ENCODE measurements at regions not wholly inside any gene's neighbourhood (a gene's known extent, or its start where the extent isn't known, plus 50 kb on each side); places are given as distances from the start of the nearest gene placed in this dataset.
A peak's percentile ranks its signal among the peaks of the same experiment; 100 is the strongest.
"Not testable (repeated sequence)": the region's sequence is repeated elsewhere in the genome, so short reads cannot be mapped to it uniquely, and the experiment has no call there.

DNA sequence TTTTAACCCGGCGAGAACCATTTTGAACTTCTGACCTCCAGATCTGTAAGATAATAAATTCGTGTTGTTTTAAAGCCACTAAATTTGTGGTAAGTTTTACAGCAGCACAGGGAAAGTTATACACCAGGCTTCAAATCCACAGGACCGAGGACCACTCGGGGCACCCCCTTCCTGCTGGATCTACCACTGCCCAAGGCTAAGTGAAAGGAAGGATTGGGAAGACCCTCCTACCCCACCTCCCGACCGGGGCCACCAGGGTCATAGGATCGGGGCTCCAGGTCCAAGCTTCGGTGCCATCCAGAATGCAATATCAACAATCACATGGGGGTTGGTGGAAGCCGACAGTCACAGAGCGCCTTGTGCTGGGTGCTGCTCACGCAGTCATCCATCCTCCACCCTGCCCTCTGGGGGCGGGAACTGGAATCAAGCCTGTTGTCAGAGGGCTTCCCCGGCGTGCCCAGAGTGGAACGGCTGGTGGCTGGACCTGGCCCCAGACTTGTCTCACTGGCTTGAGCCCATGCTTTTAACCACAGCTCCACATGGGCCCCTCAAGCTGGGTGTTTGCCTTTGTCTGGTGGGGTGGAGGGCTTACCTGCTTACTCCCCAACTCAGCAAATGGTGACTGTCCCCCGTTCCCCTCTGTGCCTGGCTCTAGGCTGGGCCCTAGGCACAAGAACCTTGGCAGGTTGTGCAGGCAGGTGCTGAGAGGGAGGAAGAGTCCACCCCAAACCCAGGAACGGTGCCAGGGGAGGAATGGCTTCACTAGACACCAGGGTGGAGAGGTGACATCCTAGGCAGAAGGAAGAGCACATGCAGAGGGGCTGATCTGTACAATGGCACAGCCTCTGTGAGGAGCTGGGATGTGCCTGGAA, 180.3 kb upstream of the RTL1 start:
- no peak for DNase-seq

DNA sequence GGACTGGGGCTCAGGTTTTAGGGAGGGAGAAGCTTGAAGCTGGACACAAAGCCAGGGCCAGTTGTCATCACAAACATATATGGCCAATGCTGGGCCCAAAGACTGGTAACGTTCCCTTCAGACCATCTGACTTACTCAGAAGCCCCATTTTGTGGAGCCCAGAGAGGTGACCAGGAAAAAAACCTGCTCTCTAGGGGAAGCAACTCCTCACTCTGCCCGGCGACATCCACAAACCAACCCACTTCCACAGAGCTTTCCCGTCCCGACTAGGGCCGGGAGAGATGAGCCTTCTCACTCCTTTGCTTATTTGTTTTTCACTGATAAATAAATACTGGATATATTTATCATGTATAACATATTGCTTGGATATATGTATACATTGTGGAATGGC, 180.9 kb upstream of the RTL1 start:
- DNase-seq = no peak

DNA sequence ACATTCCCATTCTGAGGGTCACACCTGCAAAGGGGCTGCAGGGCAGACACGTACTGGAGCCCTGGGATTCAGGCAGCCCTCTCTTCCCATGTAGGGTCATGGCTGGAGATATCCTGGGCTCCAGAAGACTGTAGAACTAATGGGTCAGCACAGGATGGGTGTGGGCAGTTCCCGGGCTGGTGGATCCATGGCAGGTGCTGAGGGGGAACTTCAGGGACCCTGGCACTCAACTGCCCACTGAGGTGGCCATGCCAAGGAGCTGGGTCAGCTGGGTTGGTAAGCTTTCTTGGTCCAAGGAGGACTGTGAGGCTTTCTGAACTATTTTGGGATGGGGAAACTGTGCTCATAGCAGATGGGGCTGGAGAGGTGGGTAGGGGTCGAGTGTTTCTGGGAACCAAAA, 183.4 kb upstream of the RTL1 start:
- DNase-seq = no peak

DNA sequence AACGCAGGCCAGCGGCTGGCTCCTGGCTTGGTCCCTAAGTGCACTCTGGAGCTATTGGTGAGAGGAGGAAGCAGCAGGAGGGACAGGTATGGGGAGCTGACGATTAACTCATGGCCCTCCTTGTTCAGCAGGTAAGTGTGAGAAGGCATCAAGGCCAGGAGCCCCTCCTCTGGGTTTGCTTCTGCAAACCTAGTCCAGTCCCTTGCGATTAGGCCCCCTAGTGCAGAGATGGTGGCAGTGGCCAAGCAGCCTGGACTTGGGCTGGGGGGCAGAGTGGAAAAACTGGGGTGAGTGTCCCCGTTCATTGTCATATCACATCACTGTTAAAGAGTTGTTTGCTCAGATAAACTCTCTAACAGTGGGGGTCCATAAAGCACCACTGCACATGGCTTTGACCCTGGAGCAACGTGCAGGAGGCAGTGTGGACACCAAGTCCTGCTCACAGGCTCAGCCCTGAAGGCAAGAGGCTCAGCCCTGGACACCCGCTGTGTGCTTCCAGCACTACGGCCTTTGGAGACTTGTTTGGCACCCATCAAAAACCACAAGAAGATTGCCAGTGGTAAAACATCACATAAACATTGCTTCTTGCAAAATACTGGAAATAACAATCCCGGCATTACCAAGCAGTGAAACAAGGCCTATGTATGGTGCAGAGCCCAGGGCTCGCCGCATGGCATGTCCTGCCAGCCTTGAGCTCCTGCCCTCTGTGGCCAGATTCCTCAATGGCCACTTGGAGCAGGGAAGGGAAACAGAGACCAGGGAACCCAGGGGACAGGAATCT, 184.3 kb upstream of the RTL1 start:
- DNase-seq = no peak

DNA sequence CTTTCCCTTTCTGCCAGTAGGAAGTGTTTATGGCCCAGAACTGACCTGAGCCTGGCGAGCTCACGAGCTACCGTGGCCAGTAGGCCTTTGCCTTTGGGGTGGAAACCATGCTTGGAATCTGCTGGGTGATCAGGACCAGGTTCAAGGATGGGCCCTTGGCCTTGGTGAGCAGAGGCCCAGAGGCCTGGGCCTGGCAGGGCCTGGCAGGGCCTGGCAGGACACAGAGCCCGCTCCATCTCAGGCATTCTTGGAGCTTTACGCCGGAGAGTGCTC, 184.8 kb upstream of the RTL1 start:
- DNase-seq = no peak

DNA sequence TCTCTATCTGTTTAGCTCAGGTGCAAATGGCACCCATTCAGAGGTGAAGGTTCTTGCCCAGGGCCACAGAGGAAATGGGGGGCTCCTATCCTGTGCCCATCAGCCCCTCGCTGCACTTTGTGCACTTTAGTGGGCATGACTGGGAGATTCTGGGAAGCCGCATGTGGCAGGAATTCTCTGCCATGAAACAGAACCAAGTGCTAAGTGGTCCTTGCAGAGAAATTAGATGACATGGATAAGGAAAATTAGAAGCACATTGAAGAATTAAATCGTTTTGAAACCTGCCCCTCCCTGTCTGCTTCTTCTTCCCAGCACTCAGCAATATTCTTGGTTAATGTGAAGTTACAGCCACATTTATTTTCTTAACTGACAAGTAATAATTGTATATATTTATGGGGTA, 185.2 kb upstream of the RTL1 start:
- DNase-seq = no peak

DNA sequence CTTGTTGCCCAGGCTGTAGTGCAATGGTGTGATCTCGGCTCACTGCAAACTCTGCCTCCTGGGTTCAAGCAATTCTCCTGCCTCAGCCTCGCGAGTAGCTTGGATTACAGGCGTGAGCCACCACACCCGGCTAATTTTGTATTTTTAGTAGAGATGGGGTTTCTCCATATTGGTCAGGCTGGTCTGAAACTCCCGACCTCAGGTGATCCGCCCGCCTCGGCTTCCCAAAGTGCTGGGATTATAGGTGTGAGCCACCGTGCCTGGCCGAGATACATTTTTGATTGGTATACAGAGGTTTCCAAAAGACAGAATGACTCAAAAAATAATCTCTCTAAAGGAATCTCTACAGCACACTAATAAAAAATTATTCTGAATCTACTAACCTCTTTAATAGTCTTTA, 187.0 kb upstream of the RTL1 start:
- not testable (repeated sequence) for DNase-seq

DNA sequence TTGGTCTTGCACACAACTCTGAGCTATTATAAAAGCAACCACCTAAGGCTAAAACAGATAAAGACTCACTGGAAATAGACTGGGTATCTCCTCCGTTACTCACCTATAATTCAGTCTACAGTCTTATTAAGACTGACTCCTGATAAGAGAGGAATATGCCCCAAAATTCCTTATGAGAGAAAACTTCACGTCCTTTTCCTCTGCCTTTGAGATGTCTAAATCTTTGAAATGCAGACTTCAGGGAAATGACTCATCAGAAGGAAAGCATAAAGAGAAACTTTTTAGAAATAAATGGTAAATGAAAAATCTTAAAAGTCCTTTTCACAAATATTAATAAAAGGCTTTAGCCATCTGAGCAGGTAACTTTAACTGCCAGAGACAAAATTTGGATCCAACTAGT, 187.5 kb upstream of the RTL1 start:
- no peak for DNase-seq

DNA sequence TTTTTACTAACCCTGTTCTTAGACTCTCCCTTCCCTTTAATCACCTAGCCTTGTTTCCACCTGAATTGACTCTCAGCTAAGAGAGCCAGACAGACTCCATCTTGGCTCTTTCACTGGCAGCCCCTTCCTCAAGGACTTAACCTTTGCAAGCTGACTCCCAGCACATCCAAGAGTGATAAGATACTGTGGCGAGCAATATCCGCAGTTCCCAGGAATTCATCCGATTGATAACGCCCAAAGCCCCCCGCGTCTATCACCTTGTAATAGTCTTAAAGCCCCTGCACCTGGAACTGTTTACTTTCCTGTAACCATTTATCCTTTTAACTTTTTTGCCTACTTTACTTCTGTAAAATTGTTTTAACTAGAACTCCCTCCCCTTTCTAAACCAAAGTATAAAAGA, 191.4 kb upstream of the RTL1 start:
- not testable (repeated sequence) for DNase-seq

DNA sequence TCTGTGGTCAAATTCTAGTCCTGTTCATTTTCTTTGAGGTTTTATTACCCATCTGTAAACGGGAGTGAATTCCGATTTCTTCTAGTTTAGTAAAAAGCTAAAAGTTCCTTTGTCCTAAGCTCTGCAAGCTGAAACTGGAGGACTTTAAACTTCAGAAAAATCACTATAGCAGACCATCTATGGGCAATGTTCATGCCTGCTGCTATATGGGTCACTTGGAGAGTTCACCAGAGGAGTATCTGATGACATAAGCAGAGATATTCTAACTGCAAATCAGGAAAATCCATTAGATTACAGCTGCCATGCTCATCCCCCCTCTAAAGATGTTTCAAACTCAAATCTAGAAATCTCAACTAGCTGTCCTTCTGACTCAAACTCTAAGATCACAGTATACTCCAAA, 193.0 kb upstream of the RTL1 start:
- DNase-seq = no peak

DNA sequence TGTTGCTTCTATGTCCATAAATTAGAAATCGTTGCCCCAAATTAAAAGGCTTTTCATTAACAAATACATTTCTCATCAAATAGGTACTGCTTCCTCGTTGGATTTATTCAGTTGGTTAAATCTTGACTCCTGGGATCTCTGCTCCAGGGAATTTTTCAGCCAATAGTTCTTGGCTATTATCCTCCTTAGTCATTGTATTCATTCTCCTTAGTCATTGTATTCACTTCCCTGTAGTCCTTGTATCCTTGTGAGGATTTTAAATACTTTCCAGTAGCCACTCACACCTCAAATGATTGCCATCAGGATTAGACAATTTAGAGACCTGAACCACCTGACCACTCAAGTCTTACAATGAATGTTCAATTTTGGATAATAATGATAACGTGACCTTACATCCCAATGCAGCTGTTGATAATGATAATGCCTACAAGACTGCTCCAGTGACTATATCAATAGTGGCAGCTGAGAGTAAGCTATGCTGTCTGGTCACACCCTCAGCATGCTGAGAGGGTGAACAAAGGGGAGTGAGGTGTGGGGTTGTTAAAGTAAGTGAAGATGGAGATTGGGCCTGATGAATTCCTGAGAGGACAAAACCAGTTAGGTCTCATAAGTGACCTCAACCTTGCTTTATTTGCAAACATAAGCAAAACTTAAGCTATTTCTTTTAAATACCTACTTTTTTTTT, 193.7 kb upstream of the RTL1 start:
- no peak for DNase-seq

DNA sequence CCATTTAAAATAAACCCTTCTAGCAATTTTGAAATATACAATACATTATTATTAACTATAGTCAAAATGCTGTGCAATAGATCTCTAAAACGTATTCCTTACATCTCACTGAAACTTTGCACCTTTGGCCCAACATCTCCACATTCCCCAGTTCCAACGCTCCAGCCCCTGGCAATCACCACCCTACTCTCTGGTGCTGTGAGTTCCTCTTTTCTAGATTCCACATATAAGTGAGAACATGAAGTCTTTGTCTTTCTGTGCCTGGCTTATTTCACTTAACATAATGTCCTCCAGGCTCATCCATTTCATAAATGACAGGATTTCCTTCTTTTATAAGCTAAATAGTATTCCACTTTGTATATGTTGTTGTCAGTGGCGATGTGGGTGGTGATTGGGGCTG, 194.7 kb upstream of the RTL1 start:
- DNase-seq = no peak

DNA sequence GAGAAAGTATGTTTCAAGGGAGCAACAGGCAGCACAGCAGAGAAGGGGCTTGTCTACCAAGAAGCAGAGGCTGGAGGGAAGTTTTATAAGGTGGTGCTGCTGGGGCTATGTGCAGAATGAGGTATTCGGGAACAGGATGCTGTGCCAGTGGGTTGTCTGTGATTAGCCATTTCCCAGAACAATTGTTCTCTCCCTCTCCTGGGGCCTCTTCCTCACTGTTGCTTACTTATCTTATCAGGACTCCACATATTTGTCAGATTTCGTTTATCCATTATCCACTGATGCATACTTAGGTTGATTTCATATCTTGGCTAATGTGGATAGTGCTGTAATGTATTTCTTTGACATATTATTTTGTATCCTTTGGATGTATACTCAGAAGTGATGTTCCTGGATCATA, 195.1 kb upstream of the RTL1 start:
- no peak for DNase-seq

DNA sequence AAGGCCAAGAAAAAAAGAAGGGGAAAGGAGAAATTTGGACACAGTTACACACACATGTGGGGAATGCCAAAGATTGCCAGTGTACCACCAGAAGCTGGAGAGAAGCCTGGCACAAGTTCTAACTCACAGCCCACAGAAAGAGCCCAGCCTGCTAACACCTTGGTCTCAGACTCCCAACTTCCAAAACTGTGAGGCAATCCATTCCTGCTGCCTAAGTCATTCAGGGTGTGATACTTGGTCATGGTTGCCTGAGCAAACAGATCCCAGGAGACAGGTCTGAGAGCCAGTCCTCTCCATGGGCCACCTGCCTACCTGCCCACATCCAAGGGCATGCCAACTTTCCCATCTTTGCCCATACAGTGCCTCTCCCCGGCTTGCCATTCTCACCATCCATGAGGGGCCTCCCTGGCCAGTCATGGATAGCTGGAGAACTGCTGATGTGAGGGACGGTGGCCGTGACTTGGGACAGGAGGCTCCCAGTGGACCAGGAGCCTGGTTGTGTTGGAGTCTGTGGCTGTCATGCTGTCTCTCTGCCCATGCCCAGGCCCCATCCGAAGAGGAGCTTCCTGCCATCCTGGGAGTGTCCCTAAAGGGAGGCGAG, 198.0 kb upstream of the RTL1 start:
- peak; percentile 10 for DNase-seq

DNA sequence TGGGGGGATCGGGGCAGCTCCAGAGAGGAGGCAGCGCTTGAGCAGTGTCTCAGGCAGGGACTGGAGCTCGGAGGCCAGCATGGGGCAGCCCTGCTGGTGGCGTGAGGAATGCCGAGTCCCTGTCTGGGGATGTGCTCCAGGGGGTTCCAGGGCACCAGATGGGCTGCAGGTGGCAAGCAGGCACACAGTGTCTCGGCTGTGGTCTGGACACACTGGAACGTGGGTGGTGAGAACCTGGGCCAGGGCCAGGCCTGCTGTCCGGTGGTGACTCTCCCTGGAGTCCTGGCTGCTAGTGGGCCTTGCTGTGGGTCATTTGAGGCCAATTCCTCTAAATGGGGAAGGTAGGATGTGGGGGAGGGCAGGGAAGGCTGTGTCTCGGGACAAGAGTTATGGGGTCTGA, 199.4 kb upstream of the RTL1 start:
- no peak for DNase-seq

DNA sequence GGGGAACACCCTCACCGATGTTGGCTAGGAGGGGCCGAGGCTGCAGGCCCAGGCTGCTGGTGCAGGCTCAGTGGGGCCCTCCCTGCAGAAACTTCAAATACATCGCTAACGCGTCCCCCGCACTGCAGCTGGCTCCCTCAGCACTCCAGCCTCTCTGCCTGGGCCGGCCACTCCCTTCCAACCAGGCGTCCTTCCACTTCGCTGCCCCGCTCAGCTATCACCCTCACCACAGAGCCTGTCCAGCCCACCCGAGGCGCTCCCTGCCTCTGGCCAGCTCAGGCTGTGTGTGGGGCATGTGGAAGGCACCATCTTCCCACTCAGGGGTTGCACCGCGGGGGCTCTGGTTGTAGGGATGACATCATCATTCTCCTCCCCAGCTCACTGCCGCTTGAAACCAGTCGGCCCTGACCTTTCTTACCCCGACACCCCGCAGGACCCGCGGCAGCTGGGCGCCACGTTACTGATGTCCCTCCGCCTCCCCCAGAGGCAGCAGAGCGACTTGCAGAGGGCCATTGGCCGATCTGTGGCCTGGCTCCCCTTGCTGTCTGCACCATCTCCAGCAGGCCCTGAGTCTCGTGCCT, 199.9 kb upstream of the RTL1 start:
- no peak for DNase-seq

DNA sequence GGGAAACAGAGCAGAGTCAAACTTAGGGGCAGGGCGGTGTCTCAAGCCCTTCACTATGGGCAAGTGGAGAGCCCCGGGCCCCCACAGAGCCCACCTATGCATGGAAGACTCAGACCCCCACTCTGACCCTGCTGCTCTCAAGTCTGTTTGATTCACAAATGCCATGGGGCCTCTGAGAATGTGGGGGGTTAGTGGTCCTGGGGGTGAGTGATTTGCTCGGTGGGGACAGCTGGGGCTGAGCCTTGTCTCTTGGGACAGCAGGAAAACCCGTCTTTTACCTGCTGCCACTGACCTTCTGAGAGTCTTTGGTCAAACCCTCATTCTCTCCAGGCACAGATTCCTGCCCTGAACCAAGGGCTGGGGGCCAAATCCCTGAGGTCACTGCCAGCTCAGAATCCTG, 201.0 kb upstream of the RTL1 start:
- DNase-seq = no peak

DNA sequence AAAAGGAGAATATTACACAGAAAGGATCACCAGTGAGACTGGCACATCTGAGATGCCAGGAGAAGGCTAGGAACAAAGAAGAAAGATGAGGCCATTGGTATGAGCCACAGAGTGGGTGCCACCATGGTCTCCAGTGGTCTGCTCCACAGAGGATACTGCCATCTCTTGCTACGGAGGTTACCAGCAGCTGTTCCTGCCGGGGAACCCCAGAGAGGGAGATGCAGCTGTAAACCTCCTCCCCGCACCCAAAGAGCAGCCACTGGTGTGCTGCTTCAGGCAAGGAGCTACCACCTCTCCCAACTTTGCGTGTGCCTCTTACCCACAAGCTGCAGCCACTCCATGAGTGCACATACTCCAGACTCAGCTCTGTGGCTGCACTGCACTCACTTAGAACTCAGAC, 201.5 kb upstream of the RTL1 start:
- no peak for DNase-seq

DNA sequence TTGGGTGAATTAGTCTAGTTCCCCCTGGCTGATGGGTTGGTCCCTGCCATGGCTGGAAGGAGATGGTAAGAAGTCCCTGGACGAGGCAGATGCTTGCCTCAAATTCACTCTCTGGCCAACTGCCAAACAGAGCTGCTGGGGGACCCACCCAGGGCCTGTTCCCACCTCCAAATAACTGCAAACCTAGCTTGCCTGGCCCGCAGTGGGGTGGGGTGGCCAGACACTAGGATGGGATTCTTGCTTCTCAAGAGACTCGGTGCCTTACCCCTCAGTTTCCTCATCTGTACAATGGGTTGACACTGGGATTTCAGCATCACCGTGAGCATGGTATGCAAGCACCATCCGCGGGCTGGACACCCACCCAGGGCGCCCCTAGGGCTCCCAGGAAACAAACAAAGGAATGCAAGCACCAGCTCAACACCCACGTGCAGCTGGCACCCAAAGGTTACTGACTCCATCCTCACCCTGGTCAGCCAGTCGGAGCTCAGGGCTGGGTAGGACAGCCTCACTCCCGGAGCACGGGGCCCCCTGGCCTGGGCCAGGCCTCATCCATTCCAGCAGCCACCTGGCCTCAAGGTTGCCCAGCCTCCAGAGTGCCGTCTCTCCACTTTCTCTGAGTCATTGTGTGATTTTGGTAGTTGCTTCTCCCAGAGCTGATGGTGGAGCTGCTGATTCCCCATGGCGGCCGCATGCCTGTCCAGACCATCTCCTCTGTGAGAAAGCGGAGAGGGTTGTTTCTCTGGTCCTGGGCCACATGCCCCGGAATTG, 205.2 kb upstream of the RTL1 start:
- DNase-seq = no peak

DNA sequence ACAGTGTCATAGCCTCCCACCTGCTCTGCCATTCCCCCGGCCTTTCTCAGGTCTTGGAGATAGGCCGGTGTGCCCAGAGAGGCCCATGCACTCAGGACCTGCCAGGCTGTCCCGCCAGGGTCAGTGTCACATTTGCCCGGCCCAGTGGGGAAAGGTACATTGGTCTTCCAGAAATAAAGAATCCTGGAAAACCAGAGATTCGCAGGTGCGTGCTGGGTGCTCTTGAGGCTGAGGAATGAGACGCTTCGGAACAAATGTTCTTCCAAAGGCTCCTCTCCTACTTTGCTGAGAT, 205.8 kb upstream of the RTL1 start:
- no peak for DNase-seq

DNA sequence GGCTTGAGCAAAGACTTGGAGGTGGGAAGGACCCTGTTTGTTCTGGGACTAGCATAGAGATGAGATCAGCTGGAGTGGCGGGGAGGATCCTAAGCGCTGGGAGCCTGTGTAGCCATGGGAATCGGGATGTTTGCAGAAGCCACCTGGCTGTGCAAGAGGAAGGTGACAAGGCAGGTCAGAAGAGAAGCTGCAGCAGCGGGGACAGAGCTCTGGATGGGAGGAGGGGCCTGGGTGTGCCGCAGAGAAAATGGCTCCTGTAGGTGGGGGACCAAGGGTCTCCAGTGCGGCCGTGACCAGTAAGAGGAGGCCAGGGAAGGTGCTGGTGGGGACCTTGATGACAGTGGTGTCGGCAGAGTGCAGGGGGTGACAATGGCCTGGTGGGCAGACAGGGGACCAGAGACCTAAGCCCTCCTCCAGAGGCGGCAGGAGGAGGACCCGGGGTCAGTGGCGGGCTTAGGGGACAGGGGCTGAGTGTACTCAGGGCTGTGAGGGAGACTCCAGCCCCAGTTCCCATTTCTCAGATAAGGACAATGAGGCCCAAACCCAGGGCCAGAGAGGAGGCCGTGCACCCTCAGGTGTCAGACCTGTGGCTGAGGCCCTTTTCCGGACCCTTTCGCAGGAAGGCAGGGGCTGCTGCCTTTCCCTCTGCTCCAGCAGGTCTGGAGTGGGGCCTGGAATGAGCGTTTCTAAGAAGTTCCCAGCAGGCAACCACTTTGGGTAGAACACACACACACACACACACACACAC, 206.6 kb upstream of the RTL1 start:
- no peak for DNase-seq

Measured in NCI-H1105 treated with DMSO at 0.1 percent for 48 hours (cell line).